ENCODE measurements at regions not wholly inside any gene's neighbourhood (a gene's known extent, or its start where the extent isn't known, plus 50 kb on each side); places are given as distances from the start of the nearest gene placed in this dataset.

GRCh38 chr6:44625996-44626395 is 238.5 kb downstream of the CDC5L start:
- TF ChIP-seq, protein P1, sequence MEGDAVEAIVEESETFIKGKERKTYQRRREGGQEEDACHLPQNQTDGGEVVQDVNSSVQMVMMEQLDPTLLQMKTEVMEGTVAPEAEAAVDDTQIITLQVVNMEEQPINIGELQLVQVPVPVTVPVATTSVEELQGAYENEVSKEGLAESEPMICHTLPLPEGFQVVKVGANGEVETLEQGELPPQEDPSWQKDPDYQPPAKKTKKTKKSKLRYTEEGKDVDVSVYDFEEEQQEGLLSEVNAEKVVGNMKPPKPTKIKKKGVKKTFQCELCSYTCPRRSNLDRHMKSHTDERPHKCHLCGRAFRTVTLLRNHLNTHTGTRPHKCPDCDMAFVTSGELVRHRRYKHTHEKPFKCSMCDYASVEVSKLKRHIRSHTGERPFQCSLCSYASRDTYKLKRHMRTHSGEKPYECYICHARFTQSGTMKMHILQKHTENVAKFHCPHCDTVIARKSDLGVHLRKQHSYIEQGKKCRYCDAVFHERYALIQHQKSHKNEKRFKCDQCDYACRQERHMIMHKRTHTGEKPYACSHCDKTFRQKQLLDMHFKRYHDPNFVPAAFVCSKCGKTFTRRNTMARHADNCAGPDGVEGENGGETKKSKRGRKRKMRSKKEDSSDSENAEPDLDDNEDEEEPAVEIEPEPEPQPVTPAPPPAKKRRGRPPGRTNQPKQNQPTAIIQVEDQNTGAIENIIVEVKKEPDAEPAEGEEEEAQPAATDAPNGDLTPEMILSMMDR (optimal IDR thresholded peaks at IDR 0.05 in 1 of 3, IDR thresholded peaks at IDR 0.05 in 1 of 3, conservative IDR thresholded peaks at IDR 0.05 in 1 of 3; ENCODE audit: extremely low read depth in 1 of 3, insufficient read depth in 2 of 3, low read length in 3 of 3): no peak
- no peak for TF ChIP-seq EZH2 (IDR thresholded peaks at IDR 0.05; ENCODE audit: low read length)
